ENCODE measurements at regions not wholly inside any gene's neighbourhood (a gene's known extent, or its start where the extent isn't known, plus 50 kb on each side); places are given as distances from the start of the nearest gene placed in this dataset.
A peak's percentile ranks its signal among the peaks of the same experiment; 100 is the strongest.

- no peak for DNase-seq (ENCODE audit: low read depth in 2 of 3, low spot score in 2 of 3)
These were observed 215.9 kb upstream of the BMP4 start for GRCh38 chr14:54172562-54172961.

GRCh38 chr14:54173802-54174201 is 217.2 kb upstream of the BMP4 start:
- no peak for DNase-seq (ENCODE audit: low read depth in 2 of 3, low spot score in 2 of 3)

- DNase-seq (ENCODE audit: low read depth in 2 of 3, low spot score in 2 of 3): no peak
These were observed 217.8 kb upstream of the BMP4 start for GRCh38 chr14:54174457-54174856.

GRCh38 chr14:54175298-54175942 is 218.8 kb upstream of the BMP4 start:
- DNase-seq (ENCODE audit: low read depth in 2 of 3, low spot score in 2 of 3): peak in 1 of 3 experiments; percentile 14

- DNase-seq (ENCODE audit: low read depth in 2 of 3, low spot score in 2 of 3): no peak
These were observed 219.8 kb upstream of the CDKN3 start for GRCh38 chr14:54177019-54177418.

- no peak for DNase-seq (ENCODE audit: low read depth in 2 of 3, low spot score in 2 of 3)
These were observed 218.9 kb upstream of the CDKN3 start for GRCh38 chr14:54177641-54178621.

GRCh38 chr14:54182419-54183045 is 214.3 kb upstream of the CDKN3 start:
- no peak for DNase-seq (ENCODE audit: low read depth in 2 of 3, low spot score in 2 of 3)

- DNase-seq (ENCODE audit: low read depth in 2 of 3, low spot score in 2 of 3): no peak
These were observed 209.7 kb upstream of the CDKN3 start for GRCh38 chr14:54186821-54187763.

GRCh38 chr14:54188064-54188666 is 208.6 kb upstream of the CDKN3 start:
- DNase-seq (ENCODE audit: low read depth in 2 of 3, low spot score in 2 of 3): no peak

- no peak for DNase-seq (ENCODE audit: low read depth in 2 of 3, low spot score in 2 of 3)
These were observed 207.5 kb upstream of the CDKN3 start for GRCh38 chr14:54189333-54189732.

GRCh38 chr14:54189748-54190354 is 207.0 kb upstream of the CDKN3 start:
- DNase-seq (ENCODE audit: low read depth in 2 of 3, low spot score in 2 of 3): no peak

GRCh38 chr14:54191846-54192245 is 205.0 kb upstream of the CDKN3 start:
- DNase-seq (ENCODE audit: low read depth in 2 of 3, low spot score in 2 of 3): no peak

GRCh38 chr14:54192610-54193009 is 204.2 kb upstream of the CDKN3 start:
- no peak for DNase-seq (ENCODE audit: low read depth in 2 of 3, low spot score in 2 of 3)

- DNase-seq (ENCODE audit: low read depth in 2 of 3, low spot score in 2 of 3): no peak
These were observed 202.9 kb upstream of the CDKN3 start for GRCh38 chr14:54193871-54194270.

GRCh38 chr14:54194501-54194900 is 202.3 kb upstream of the CDKN3 start:
- DNase-seq (ENCODE audit: low read depth in 2 of 3, low spot score in 2 of 3): no peak

GRCh38 chr14:54197369-54197768 is 199.4 kb upstream of the CDKN3 start:
- no peak for DNase-seq (ENCODE audit: low read depth in 2 of 3, low spot score in 2 of 3)

- DNase-seq (ENCODE audit: low read depth in 2 of 3, low spot score in 2 of 3): no peak
These were observed 196.1 kb upstream of the CDKN3 start for GRCh38 chr14:54200726-54201125.

- no peak for DNase-seq (ENCODE audit: low read depth in 2 of 3, low spot score in 2 of 3)
These were observed 194.5 kb upstream of the CDKN3 start for GRCh38 chr14:54202288-54202687.

- no peak for DNase-seq (ENCODE audit: low read depth in 2 of 3, low spot score in 2 of 3)
These were observed 190.3 kb upstream of the CDKN3 start for GRCh38 chr14:54206516-54206915.

- no peak for DNase-seq (ENCODE audit: low read depth in 2 of 3, low spot score in 2 of 3)
These were observed 189.7 kb upstream of the CDKN3 start for GRCh38 chr14:54207075-54207474.

All from activated CD8-positive, alpha-beta memory T cell treated with anti-CD3 and anti-CD28 coated beads for 48 hours (primary cell).